Endothelial cell (in vitro differentiated cells): ENCODE measurements at regions not wholly inside any gene's neighbourhood (a gene's known extent, or its start where the extent isn't known, plus 50 kb on each side); places are given as distances from the start of the nearest gene placed in this dataset.
"Not testable (repeated sequence)": the region's sequence is repeated elsewhere in the genome, so short reads cannot be mapped to it uniquely, and the experiment has no call there.

ENCODE experiments used
- DNase-seq: peaks from one replicate; pipeline ENCODE4 v3.0.0; 2021; ENCODE audit warnings: low spot score
- H3K27ac Mint-ChIP-seq: one replicate; pipeline ENCODE4 v1.8.0; 2021; ENCODE audit warnings: mixed read lengths, inconsistent platforms; ENCODE audit not compliant: unreplicated experiment
- H3K27me3 Mint-ChIP-seq: one replicate; pipeline ENCODE4 v1.8.0; 2021; ENCODE audit warnings: mild to moderate bottlenecking, moderate library complexity, mixed read lengths, inconsistent platforms; ENCODE audit not compliant: unreplicated experiment
- H3K36me3 Mint-ChIP-seq: one replicate; pipeline ENCODE4 v1.8.0; 2021; ENCODE audit warnings: mild to moderate bottlenecking, low read depth, mixed read lengths, inconsistent platforms; ENCODE audit not compliant: unreplicated experiment
- H3K4me1 Mint-ChIP-seq: one replicate; pipeline ENCODE4 v1.8.0; 2021; ENCODE audit warnings: mild to moderate bottlenecking, mixed read lengths, inconsistent platforms; ENCODE audit not compliant: unreplicated experiment
- H3K4me3 Mint-ChIP-seq: one replicate; pipeline ENCODE4 v1.8.0; 2021; ENCODE audit warnings: mild to moderate bottlenecking, mixed read lengths, inconsistent platforms; ENCODE audit not compliant: unreplicated experiment
- H3K9me3 Mint-ChIP-seq: one replicate; pipeline ENCODE4 v1.8.0; 2021; ENCODE audit warnings: mixed read lengths, inconsistent platforms; ENCODE audit not compliant: unreplicated experiment
- CTCF ChIP-seq: fragments of 200-600 bp; sonication (generic); IDR thresholded peaks from one replicate; pipeline ENCODE4 v1.5.0; 2021; ENCODE audit warnings: antibody characterized with exemption; ENCODE audit not compliant: unreplicated experiment

- Mint-ChIP-seq H3K27me3 (no peaks in the 10 kb centered on the region), H3K9me3 (no peaks in the 10 kb centered on the region), H3K27ac (no peak overlapping the region), H3K36me3 (no peaks in the 10 kb centered on the region), H3K4me3 (no peak overlapping the region), H3K4me1 (no peaks in the 10 kb centered on the region)
- TF ChIP-seq CTCF, result no peak
- no peak for DNase-seq
These were observed 196.6 kb upstream of the TMEM196 start for GRCh38 chr7:19969859-19970493.

GRCh38 chr7:19964246-19964645, 190.8 kb upstream of the TMEM196 start:
- H3K4me1 Mint-ChIP-seq, result no peaks in the 10 kb centered on the region
- no peaks in the 10 kb centered on the region for H3K27me3 Mint-ChIP-seq
- H3K27ac Mint-ChIP-seq, result no peak overlapping the region
- no peaks in the 10 kb centered on the region for H3K36me3 Mint-ChIP-seq
- no peaks in the 10 kb centered on the region for H3K9me3 Mint-ChIP-seq
- TF ChIP-seq CTCF, result no peak
- no peak for DNase-seq
- H3K4me3 Mint-ChIP-seq, result no peak overlapping the region

- no peak overlapping the region for H3K4me3 Mint-ChIP-seq
- TF ChIP-seq CTCF, result no peak
- no peak for DNase-seq
- no peaks in the 10 kb centered on the region for H3K36me3 Mint-ChIP-seq
- H3K27ac Mint-ChIP-seq, result no peak overlapping the region
- no peaks in the 10 kb centered on the region for H3K27me3 Mint-ChIP-seq
- no peaks in the 10 kb centered on the region for H3K9me3 Mint-ChIP-seq
- no peaks in the 10 kb centered on the region for H3K4me1 Mint-ChIP-seq
These were observed 190.3 kb upstream of the TMEM196 start for GRCh38 chr7:19963695-19964094.

- H3K4me1 Mint-ChIP-seq, result no peaks in the 10 kb centered on the region
- H3K27ac Mint-ChIP-seq, result no peak overlapping the region
- H3K27me3 Mint-ChIP-seq, result no peaks in the 10 kb centered on the region
- H3K4me3 Mint-ChIP-seq, result no peak overlapping the region
- TF ChIP-seq CTCF, result no peak
- H3K36me3 Mint-ChIP-seq, result no peaks in the 10 kb centered on the region
- no peak for DNase-seq
- H3K9me3 Mint-ChIP-seq, result no peaks in the 10 kb centered on the region
These were observed 185.0 kb upstream of the TMEM196 start for GRCh38 chr7:19958309-19958896.

- DNase-seq, result no peak
- Mint-ChIP-seq H3K27ac (no peak overlapping the region), H3K9me3 (no peaks in the 10 kb centered on the region), H3K27me3 (no peaks in the 10 kb centered on the region), H3K4me3 (no peak overlapping the region), H3K36me3 (no peaks in the 10 kb centered on the region), H3K4me1 (no peaks in the 10 kb centered on the region)
- TF ChIP-seq CTCF, result no peak
These were observed 184.2 kb upstream of the TMEM196 start for GRCh38 chr7:19957664-19958063.

- DNase-seq, H3K4me3 Mint-ChIP-seq, H3K27me3 Mint-ChIP-seq, H3K27ac Mint-ChIP-seq, H3K9me3 Mint-ChIP-seq, H3K36me3 Mint-ChIP-seq, H3K4me1 Mint-ChIP-seq: not testable (repeated sequence)
These were observed 180.7 kb upstream of the TMEM196 start for GRCh38 chr7:19954166-19954565.

GRCh38 chr7:19953411-19953810, 180.0 kb upstream of the TMEM196 start:
- not testable (repeated sequence) for H3K27ac Mint-ChIP-seq, DNase-seq, H3K36me3 Mint-ChIP-seq, H3K4me1 Mint-ChIP-seq, H3K27me3 Mint-ChIP-seq, H3K9me3 Mint-ChIP-seq, H3K4me3 Mint-ChIP-seq
